ENCODE measurements at regions not wholly inside any gene's neighbourhood (a gene's known extent, or its start where the extent isn't known, plus 50 kb on each side); places are given as distances from the start of the nearest gene placed in this dataset.

DNA sequence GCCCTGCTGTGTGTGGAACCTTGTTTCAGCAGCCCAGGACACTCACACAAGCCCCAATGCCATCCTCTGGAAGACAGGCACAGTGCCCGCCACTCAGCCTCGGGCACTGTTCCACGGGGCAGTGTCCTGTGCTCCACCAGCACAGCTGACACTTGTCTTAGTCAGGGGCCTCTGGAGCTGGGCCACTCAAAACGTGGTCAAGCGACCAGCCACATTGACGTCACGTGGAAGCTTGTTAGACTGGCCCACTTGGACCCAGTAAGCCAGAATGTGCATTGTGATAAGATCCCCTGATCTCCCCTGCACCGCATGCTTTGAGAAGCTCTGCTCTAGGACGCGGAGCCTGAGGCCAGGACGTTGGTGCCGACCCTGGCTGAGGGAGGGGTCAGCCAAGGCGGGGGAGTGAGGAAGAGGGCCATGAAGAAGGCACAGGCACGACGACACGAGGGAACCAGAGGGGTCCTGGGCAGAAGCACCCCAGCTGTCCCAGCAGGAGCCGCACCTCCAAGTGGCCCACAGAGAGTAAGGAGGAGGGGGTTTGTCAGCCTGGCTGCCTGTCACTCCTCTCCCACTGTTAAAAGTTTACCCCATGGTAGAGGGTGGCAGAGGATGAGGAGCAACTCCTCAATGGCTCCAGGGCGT, 64.6 kb downstream of the LINC01488 start:
- DNase-seq = no peak

DNA sequence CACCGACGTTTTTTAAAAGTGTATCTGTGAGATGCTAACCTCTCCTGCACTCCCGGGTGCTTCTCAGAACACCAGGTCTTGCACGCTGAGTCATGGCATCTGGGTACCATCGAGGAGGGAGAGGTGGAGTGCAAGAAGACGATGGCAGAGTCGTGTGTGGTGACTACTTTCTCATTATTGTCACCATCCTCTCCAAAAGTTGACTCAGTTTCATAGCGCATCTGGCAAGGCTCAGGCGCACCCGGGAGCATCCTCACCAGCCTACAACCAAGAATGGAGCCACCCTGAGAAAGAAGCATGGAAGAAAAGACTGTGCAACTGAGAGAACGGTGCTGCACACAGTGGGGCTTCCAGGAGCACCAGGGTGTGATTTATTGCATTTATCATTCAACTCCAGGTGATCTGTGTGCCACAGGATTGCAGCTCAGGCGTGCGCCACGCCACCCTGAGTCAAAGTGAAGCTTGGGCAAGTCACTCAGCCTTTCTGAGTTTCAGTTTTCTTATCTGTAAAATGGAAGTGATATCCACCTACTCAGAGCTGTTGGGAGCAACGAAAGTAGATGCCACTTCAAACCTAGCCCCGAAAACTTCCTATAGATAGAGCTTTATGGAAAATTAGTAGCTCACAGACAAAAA, 65.4 kb downstream of the LINC01488 start:
- no peak for DNase-seq

DNA sequence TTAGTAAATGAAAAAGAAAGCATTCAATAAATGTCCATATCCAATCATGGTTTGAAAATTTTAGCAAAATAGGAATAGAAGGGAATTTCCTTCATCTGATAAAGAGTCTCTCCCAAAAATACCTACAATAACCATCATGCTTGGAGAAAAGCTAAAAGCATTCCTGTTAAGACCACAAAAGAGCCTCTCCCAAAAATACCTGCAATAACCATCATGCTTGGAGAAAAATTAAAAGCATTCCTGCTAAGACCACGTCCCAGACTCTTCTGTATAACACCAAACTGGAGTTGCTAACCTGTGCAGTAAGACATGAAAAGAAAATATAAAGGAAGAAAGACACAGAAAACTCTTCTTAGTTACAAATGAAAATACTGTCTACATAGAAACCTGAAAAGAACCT, 69.4 kb downstream of the LINC01488 start:
- DNase-seq = no peak

DNA sequence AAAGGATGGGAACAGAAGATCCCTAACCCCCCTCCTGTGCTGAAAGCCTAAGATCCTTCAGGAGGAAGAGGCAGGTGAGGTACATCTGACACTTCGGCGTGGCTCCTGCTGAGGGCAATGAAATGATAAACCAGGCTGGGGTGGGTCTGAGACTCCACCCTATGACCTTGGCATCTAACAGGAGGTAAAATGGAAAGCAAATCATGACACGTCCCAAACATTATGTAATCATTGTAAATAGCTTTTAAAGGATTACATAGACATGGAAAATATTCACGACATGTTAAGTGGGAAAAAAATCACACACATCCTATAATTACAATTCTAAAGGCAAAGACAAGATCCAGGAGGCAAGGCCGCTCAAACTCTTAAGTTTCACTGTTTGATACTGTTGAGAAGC, 70.5 kb downstream of the LINC01488 start:
- DNase-seq = no peak

DNA sequence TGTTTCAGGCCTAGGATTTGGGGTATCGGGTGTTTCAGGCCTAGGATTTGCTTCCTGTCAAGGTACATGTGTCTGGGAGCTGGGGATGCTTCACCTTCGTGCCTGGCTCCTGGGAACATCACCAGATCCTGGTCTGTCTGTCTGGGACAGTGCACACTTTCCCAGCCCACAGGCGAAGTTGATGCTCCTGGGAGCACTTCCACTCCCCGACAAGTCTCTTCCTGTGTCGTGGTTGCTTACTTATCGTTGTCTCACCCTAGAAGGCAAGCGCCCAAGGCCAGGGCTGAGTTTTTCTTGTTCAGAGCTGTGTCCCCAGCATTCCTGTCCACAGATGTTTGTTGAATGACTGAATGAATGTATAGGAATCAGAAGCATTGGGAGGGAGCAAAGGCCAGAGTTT, 71.5 kb downstream of the LINC01488 start:
- no peak for DNase-seq

DNA sequence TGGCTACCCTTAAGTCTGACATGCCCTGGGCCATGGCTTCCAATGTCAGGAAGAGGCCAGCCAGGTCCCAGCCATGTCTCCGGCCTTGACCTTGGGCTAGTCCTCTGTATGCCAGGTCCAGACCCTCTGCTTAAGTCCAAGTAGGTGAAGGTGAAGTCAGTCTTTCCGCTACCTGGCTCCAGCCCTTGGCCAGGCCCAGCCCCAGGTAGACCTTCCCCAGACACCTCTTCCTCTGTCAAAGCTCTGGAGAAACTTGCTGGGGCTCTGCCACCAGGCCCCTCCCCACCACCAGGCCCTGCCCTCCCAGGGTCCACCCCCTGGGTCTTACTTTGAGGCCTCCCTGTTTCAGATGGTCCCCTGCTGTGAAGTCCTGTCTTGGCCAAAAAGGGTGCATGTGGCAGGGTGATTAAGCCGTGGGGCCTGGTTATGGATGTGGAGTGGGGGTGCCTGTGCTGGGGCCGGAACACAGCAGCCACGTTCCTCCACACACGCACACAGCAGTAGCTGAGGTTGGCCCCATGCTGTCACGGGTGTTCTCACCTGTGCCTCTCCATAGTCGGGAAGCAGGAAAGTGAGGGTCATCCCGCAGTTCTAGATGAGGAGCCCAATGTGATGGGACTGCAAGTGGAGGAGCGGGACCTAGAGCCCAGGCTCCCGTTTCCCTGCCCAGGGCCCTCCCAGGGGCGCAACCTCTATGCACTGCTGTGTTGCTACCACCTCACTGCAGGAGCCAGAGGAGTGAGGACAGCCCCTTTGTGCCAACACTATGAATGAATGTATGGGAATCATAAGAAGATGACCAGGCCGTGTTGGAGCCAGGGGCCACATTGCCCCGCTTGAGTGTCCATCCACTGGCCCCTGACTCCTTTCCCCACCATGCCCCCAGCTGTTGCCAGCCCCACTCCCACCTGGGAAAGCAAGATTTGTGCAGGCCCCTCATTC, 72.2 kb downstream of the LINC01488 start:
- no peak for DNase-seq

DNA sequence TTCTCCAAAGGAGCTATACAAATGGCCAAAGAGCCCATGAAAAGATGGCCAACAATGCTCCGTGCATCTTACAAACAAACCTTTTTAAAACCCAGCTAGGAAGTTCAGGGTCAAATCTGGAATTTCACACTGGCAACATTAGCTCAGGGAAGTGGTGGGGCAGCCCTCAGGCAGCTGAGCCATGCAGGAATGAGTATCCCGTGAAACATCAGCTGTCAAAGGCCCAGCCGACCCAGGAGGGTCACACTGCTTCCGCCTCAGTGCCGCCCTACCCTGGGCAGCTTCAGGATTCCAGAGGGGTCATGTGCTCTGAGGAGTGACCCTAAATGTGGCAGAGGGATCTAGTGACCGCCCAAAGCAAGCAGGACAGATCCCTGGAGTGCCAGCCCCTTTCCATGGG, 73.4 kb downstream of the LINC01488 start:
- DNase-seq = no peak

DNA sequence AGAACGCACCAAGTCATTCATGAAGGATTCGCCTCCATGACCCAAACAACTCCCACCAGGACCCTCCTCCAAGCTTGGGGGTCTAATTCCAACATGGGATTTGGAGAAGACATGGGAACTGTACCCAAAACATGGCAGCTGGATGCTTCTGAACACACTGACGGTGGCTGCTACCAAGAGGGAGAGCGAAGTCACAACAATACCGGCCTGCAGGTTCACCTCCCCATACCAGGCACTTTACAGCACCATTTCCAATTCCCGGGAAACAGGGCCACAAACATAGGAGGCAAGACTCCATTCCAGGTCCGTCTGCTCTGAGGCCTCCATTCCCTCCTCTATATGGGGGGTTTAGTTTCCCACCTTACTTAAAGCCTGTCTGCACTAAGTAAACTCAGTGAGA, 75.8 kb downstream of the LINC01488 start:
- no peak for DNase-seq

DNA sequence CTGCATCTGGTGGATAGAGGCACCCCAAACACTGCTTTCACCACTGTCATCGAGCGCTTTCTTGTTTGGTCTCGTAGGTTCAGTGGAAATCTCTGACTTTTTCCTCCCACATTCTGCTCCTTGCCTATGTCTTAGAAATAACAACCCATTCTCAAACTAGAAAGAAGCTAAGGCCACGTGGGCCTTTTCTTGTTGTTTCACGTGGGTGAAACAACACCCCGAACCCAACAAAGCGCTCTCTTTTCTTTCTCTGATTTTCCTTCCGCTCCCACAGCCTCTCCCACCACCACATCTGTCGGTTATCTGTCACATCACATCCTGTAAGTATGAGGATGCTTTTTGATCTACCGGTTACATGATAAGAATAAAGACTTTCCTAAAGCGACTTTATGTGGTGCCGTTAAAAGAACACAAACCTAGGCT, 77.1 kb downstream of the LINC01488 start:
- no peak for DNase-seq

DNA sequence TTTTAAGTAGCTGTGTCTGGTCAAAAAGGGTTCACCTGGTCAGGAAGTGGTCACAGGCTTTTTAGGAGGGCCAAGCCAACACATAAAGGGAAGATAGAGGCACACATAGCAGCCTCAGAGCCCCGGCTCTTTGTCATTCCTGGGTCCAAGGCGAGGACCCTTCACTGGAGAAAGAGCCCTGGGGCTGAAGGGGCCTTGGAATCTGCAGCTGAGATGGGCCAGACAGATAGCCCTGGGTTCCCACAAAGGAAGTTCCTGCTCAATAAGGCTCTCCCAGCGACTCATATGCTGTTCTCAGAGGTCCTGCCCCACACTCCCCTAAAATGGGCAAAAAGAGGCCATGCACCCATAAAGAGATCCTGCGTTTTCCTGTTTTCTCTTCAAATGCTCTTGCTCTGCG, 77.7 kb downstream of the LINC01488 start:
- DNase-seq = no peak

DNA sequence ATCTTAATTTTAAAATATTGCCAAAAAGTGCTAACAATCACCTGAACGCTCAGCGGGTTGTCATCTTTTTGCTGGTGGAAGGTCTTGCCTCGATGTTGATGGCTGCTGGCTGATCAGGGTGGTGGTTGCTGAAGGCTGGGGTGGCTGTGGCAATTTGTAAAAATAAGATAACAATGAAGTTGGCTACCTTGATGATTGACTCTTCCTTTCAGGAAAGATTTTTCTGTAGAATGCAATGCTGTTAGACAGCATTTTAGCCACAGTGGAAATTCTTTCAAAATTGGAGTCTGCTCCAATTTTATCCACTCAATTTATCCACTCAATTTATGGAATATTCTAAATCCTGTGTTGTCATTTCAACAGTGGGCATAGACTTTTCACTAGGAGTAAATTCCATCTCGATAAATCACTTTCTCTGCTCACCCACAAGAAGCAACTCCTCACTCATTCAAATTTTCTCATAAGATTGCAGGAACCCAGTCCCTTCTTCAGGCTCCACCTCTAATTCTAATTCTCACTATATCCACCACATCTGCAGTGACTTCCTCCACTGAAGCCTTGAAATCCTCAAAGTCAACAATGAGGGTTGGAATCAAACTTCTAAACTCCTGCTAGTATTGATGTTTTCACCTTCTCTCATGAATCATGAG, 78.8 kb downstream of the LINC01488 start:
- no peak for DNase-seq

DNA sequence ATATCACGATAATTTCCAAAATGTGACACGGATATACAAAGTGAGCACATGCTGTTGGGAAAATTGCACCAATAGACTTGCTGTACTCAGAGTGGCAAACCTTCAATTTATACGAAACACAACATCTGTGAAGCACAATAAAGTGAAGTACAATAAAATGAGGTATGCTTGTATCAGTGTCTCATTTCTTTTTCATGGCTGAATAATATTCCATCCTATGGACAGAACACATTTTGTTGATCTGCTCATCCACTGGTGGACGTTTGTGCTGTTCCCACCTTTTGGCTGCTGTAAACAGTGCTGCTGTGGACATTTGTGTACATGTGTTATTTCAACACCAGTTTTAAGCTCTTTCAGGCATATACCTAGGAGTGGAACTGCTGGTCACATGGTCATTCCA, 78.7 kb upstream of the CCND1 start:
- DNase-seq = no peak

DNA sequence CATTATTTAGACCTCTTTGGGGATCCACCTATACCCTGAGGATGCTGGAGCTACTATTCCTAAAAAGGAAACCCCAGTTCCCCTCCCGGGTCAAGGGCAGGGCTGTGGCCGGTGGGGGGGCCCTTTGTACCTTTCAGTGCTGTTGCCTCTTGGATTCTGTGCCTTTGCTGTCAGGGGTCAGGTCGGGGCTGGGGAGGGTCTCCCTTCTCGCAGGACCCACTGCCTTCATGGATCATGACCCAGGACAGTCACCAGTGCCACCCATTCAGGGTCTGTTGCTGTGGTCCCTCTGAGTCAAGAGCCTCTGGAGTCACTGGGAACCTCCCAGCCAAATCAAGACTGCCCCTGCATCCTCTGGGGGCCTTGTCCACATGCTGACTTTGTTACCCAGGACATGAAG, 78.1 kb upstream of the CCND1 start:
- DNase-seq = no peak

DNA sequence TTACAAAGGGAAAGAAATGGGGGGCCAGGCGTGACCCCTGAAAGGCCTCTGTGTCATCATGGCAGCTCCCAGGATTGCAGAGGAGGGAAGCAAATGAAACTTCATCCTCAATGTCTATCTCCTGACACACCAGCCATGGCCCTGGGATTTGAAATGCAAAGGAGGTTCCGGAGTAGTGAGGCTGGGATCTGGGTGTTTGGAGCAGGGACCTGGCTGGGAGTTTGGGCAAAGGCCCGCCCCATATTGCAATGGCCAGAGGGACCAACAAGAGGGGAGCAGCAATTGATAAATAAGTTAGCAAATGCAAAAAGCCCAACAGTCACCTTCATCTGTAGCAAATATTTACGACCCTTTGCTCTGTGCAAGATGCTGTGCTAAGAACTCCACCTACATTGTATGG, 77.7 kb upstream of the CCND1 start:
- DNase-seq = no peak

DNA sequence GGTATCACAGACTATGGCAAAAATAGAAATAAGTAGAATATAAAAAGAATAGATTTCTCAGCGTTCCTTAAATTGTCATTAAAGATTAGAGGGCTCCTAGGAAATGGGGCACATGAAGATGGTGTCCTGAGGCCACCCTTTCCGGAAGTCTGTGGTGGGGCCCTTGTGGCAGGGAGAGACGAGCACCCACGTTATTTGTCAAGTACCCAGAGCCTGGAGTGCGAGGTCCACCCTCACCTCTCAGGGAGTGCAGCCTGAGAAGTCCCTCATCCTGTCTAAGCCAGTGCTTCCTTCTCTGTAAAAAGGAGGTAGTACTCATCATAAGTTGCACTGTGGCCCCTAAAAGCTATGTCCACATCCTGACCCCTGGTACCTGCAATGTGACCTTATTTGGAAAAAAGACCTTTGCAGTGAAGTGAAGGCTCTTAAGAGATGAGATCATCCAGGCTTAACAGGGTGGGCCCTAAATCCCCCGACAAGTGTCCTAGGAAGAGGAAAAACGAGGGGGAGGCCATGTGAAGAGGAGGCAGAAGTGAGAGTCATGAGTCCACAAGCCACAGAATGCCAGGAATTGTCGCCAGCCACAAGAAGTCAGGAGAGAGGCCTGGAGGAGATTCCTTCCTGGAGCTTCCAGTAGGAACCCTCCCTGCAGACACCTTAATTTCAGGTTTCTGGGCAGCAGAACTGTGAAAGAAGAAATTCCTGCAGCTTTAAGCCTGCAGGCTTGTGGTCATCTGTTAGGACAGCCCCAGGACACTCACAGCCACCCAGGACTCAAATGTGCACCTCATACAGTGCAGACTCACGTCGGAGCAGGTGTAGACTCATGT, 76.8 kb upstream of the CCND1 start:
- DNase-seq = no peak

DNA sequence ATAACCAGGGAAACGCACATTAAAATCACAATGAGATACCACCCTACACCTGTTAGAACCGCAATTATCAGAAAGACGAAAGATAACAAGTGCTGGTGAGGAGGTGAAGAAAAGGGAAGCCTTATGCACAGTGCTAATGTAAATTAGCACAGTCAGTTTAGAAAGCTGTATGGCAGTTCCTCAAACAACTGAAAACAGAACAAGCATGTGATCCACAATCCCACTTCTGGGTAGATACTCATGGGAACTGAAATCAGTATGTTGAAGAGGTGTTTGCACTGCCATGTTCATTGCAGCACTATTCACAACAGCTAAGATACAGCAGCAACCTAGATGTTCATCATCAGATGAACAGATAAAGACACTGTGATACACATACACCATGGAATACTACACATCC, 75.0 kb upstream of the CCND1 start:
- peak; percentile 17 to 42 for DNase-seq

DNA sequence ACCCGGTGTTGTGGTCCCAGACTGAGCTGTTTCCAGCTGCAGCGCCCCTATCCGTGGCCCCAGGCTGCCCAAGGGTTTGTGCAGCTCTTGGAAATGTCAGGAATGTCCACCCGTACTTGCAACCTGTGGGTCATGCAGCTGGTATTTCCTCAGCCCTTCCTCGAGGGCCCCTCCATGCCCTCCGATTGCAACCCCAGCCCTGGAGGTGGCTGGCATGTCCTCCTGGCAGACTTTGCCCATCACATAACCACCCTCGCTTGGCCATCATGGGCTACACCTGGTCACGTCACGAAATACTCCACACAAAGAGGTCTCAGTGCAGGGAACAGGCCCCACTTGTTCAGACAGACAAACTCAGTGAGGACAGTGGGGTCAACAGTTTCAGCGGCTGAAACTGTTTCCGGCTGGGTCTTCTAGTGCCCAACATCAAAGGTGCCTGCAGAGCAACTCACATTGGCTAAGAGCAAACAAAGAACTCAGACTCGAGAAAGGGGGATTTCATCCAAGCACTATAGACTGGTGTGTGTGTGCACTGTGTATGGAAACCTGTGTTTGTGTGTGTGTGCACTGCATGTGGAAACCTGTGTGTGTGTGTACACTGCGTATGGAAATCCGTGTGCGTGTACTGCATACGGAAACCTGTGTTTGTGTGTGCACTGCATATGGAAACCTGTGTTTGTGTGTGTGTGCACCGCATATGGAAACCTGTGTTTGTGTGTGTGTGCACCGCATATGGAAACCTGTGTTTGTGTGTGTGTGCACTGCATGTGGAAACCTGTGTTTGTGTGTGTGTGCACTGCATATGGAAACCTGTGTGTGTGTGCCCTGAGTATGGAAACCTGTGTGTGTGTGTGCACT, 72.8 kb upstream of the CCND1 start:
- DNase-seq = no peak

DNA sequence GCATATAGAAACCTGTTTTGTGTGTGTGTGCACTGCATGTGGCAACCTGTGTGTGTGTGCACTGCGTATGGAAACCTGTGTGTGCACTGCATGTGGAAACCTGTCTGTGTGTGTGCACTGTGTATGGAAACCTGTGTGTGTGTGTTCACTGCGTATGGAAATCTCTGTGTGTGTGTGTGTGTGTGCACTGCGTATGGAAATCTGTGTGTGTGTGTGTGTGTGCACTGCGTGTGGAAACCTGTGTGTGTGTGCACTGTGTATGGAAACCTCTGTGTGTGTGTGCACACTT, 72.2 kb upstream of the CCND1 start:
- no peak for DNase-seq

DNA sequence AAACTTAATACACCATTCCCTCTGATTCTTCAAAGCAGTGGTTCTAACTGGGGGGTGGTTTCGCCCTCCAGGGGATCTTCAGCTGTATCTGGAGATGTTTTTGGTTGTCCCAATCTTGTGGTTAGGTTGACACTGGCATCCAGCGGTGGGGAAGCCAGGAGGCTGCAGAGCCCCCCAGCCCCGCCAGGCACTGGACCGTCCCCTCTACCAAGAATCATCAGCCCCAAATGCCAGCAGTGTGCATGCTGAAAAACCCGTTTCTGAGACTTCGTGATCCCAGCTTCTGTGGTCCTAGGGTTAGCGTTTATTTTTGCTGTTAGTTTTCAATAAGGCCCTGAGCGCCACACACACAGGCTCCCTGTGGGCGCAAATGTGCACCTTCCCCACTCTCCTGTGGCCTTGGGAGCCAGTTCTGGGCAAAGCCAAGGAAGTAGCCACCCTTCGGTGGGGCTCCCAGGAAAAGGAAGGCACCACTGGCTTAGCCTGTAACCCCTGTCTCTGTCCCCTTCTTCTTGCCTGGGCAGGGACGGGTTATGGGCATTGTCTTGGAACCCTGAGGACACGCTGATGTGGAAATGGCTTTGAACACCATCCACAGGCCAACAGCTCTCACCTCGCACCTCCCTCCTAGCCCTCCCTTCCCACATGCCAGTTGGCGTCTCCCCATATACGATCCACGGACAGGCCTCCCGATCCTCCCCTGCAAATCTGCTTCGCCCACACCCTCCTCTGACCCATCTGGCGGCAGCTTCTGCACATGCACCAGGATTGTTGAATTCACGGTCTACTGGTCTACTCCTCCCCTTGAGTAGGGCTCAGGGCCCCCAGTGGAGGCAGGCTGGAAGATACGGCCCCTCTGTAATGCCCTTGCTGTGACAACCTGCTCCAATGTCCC, 71.4 kb upstream of the CCND1 start:
- no peak for DNase-seq

DNA sequence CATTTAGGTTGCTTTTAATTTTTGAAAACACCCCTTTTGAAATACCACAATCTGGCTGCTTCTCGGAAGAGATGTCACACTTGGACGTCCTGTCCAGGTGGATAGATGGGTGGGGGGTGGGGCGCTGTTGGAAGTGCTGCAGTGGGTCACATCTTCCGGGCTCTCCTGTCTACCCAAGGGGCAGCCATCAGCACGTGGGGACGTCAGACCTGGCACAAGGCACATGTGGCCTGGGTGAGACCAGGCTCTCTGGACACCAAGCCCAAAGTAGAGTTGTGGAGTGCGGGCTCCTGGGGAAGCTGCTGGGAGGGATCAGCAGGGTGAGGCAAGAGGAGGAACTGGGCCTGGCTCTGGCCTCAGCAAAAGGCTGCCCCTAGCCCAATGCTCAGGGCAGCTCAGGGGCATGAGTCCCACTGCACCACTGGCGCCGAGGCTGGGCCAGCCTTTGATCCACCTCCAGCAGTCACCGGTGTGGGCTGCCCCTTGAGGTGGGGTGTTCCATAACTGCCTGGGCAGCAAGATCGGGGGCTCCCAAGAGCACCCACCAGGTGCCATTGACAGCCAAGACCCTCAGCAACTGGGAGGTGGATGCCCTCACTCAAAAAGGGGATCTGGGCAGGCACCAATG, 68.6 kb upstream of the CCND1 start:
- DNase-seq = no peak
